ENCODE measurements at regions not wholly inside any gene's neighbourhood (a gene's known extent, or its start where the extent isn't known, plus 50 kb on each side); places are given as distances from the start of the nearest gene placed in this dataset.

DNA sequence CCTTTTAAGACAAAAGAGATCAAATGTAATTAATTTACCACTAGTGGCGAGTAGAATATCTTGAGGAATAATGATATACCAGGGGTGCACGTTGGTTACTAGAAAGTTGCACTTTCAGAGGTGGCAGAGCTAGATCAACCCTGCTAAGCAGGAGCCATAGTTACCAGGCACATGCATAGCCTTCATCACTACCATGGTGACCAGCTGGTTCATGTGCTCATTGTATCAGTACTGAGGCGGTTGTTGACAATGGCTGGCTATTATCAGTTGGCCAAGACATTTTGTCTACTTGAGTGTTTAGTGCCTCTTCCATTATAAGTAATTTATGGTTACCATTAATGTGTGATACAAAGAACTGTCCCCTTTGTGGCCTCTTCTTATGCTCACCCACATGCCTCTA is 201.2 kb downstream of the FGF10 start:
- ChIA-PET CTCF (no interaction called here), POLR2A (no interaction called here)
- no peaks in the 10 kb centered on the region for H3K9me3 Mint-ChIP-seq
- H3K27ac Mint-ChIP-seq, result no peak overlapping the region
- H3K4me1 Mint-ChIP-seq (ENCODE audit: low read depth), result no peaks in the 10 kb centered on the region
- H3K4me3 Mint-ChIP-seq, result no peak overlapping the region
- Histone ChIP-seq H3K27me3 (ENCODE audit: control insufficient read depth in 1 of 2, insufficient read depth in 2 of 2, low read length in 2 of 2) (no peaks in the 10 kb centered on the region), H3K27ac (ENCODE audit: low read depth in 1 of 2, low read length in 2 of 2) (no peak overlapping the region), H3K9me3 (ENCODE audit: control insufficient read depth in 1 of 2, insufficient read depth in 1 of 2, low read length in 2 of 2) (peaks cover 5 to 11% of the 10 kb centered on the region in 2 experiments), H3K4me1 (ENCODE audit: insufficient read depth, low read length) (no peaks in the 10 kb centered on the region), H3K4me3 (ENCODE audit: low read length) (no peak overlapping the region), H3K36me3 (ENCODE audit: insufficient read depth, low read length) (no peaks in the 10 kb centered on the region)
- no peaks in the 10 kb centered on the region for H3K27me3 Mint-ChIP-seq
- intact Hi-C loops (cut with DNase I, micrococcal nuclease), result no loop called here
- TF ChIP-seq, protein P1, sequence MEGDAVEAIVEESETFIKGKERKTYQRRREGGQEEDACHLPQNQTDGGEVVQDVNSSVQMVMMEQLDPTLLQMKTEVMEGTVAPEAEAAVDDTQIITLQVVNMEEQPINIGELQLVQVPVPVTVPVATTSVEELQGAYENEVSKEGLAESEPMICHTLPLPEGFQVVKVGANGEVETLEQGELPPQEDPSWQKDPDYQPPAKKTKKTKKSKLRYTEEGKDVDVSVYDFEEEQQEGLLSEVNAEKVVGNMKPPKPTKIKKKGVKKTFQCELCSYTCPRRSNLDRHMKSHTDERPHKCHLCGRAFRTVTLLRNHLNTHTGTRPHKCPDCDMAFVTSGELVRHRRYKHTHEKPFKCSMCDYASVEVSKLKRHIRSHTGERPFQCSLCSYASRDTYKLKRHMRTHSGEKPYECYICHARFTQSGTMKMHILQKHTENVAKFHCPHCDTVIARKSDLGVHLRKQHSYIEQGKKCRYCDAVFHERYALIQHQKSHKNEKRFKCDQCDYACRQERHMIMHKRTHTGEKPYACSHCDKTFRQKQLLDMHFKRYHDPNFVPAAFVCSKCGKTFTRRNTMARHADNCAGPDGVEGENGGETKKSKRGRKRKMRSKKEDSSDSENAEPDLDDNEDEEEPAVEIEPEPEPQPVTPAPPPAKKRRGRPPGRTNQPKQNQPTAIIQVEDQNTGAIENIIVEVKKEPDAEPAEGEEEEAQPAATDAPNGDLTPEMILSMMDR (IDR thresholded peaks at IDR 0.05), result no peak
- ATAC-seq (ENCODE audit: poor library complexity) (no peak), DNase-seq (no peak)
- no peaks in the 10 kb centered on the region for H3K36me3 Mint-ChIP-seq (ENCODE audit: low read depth)

DNA sequence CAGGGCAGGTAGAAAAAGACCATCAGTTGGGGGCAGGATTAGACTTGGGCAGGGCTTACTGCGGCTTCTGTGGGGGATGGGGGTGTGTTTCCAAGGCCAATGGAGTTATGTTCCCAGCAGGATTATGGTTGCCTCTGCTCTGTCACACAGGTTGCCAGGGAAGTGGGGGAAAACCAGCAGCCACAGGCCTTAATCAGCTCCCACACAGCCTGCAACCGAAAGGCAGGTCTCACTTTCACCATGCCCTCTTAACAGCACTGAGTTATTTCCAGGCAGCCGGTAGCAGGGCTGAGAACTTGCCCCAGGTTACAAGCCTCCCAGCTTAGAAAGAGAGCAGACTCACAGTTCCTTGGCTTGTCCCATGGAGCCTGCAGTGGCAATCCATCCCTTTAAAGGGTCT is 205.5 kb downstream of the FGF10 start:
- Mint-ChIP-seq H3K36me3 (ENCODE audit: low read depth) (no peaks in the 10 kb centered on the region), H3K27me3 (no peaks in the 10 kb centered on the region), H3K4me1 (ENCODE audit: low read depth) (no peaks in the 10 kb centered on the region), H3K27ac (no peak overlapping the region), H3K4me3 (no peak overlapping the region), H3K9me3 (peaks cover 7% of the 10 kb centered on the region)
- Histone ChIP-seq H3K27ac (ENCODE audit: low read depth in 1 of 2, low read length in 2 of 2) (no peak overlapping the region), H3K4me3 (ENCODE audit: low read length) (no peak overlapping the region), H3K27me3 (ENCODE audit: control insufficient read depth in 1 of 2, insufficient read depth in 2 of 2, low read length in 2 of 2) (no peaks in the 10 kb centered on the region), H3K4me1 (ENCODE audit: insufficient read depth, low read length) (no peaks in the 10 kb centered on the region), H3K9me3 (ENCODE audit: control insufficient read depth in 1 of 2, insufficient read depth in 1 of 2, low read length in 2 of 2) (peaks cover 0 to 5% of the 10 kb centered on the region in 2 experiments), H3K36me3 (ENCODE audit: insufficient read depth, low read length) (no peaks in the 10 kb centered on the region)
- DNase-seq (no peak), ATAC-seq (ENCODE audit: poor library complexity) (no peak)
- ChIA-PET CTCF (interaction anchor here (0.6 kb wide), 1 partner anchor 10 kb away, joined by 3 read pairs; no protein-coding TSS in a partner anchor), POLR2A (no interaction called here)
- intact Hi-C loops (cut with DNase I, micrococcal nuclease), result no loop called here
- TF ChIP-seq, protein P1 (IDR thresholded peaks at IDR 0.05), result no peak

DNA sequence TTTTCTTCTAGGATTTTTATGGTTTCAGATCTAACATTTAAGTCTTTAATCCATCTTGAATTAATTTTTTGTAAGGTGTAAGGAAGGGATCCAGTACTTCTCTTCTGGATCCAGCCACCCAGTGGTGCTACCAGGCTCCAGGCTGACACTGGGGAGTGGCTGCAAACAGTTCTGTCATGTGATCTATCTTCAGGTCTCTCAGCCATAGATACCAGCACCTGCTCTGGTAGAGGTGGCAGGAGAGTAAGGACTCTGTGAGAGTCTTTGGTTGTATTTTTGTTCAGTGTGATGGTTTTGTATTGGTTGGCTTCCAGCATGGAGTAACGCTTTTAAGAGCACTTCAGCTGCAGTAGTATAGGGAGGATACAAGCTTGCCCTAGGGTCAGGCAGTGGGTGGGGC is 205.9 kb downstream of the FGF10 start:
- H3K4me1 Mint-ChIP-seq (ENCODE audit: low read depth), result no peaks in the 10 kb centered on the region
- no peaks in the 10 kb centered on the region for H3K36me3 Mint-ChIP-seq (ENCODE audit: low read depth)
- no peak for DNase-seq
- TF ChIP-seq, protein P1 (IDR thresholded peaks at IDR 0.05), result no peak
- no peak for ATAC-seq (ENCODE audit: poor library complexity)
- CTCF ChIA-PET, result no interaction called here
- H3K9me3 ChIP-seq (ENCODE audit: control insufficient read depth in 1 of 2, insufficient read depth in 1 of 2, low read length in 2 of 2), result peaks cover 0 to 5% of the 10 kb centered on the region in 2 experiments
- H3K27me3 ChIP-seq (ENCODE audit: control insufficient read depth in 1 of 2, insufficient read depth in 2 of 2, low read length in 2 of 2), result no peaks in the 10 kb centered on the region
- H3K27ac Mint-ChIP-seq, result no peak overlapping the region
- POLR2A ChIA-PET, result no interaction called here
- H3K4me3 Mint-ChIP-seq, result no peak overlapping the region
- no peak overlapping the region for H3K4me3 ChIP-seq (ENCODE audit: low read length)
- no peak overlapping the region for H3K27ac ChIP-seq (ENCODE audit: low read depth in 1 of 2, low read length in 2 of 2)
- no peaks in the 10 kb centered on the region for H3K36me3 ChIP-seq (ENCODE audit: insufficient read depth, low read length)
- no peaks in the 10 kb centered on the region for H3K27me3 Mint-ChIP-seq
- intact Hi-C loops (cut with DNase I, micrococcal nuclease), result no loop called here
- no peaks in the 10 kb centered on the region for H3K4me1 ChIP-seq (ENCODE audit: insufficient read depth, low read length)
- H3K9me3 Mint-ChIP-seq, result peaks cover 7% of the 10 kb centered on the region
